HCT116 (cell line): ENCODE measurements at regions not wholly inside any gene's neighbourhood (a gene's known extent, or its start where the extent isn't known, plus 50 kb on each side); places are given as distances from the start of the nearest gene placed in this dataset.

Experiments
- ATAC-seq: fragments of 200-7000 bp; cut with Tn5 transposase; 2 replicates; pipeline ENCODE4 v1.9.1; 2020; ENCODE audit warnings: mild to moderate bottlenecking, moderate library complexity
- BruUV-seq: library from RNA; stranded (reverse); fragments of 400-500 nt; replicated peaks from 2 replicates; lab custom pipeline; 2021; lab: Mats Ljungman, UMichigan
- CTCF ChIA-PET: fragments of 300-600 bp; sonication (Branson Sonifier 250); formaldehyde crosslinking; loops from one replicate; lab custom pipeline; 2021; ENCODE audit warnings: antibody characterized with exemption; lab: Charles Lee
- POLR2A ChIA-PET: fragments of 300-600, 350-600 bp; sonication (Branson Sonifier 250); formaldehyde crosslinking; loops from one replicate; lab custom pipeline; 2021; ENCODE audit warnings: antibody characterized with exemption; lab: Charles Lee
- RAD21 ChIA-PET, 2 experiments: fragments of 300-600 bp; sonication (Branson Sonifier 250); formaldehyde crosslinking; loops; one replicate each; lab custom pipeline; 2023; ENCODE audit warnings: low total read pairs in 2 of 2; ENCODE audit not compliant: uncharacterized antibody in 2 of 2, unreplicated experiment in 2 of 2, low non-redundant PET in 1 of 2; lab: Charles Lee
- DNase-seq: peaks from one replicate; pipeline ENCODE4 v3.0.0-alpha.2; 2010; ENCODE audit warnings: low read depth, low spot score
- H2AFZ ChIP-seq: fragments of 200-600 bp; shearing (Covaris generic), sonication (generic); 2 replicates; pipeline ENCODE4 v1.6.1; 2017; ENCODE audit warnings: low read depth, mixed run types, mixed read lengths, antibody characterized with exemption, low read length; ENCODE audit not compliant: poor library complexity, severe bottlenecking
- H3K27ac ChIP-seq: 2 replicates; pipeline ENCODE4 v1.5.1; 2012; ENCODE audit warnings: low read depth, low read length
- H3K27me3 ChIP-seq: fragments of 200-600 bp; sonication (generic); 2 replicates; pipeline ENCODE4 v1.6.1; 2016; ENCODE audit warnings: mixed run types, low read length, mixed read lengths; ENCODE audit not compliant: insufficient read depth
- H3K36me3 ChIP-seq, 2 experiments: fragments of 200-500 bp in 1 of 2; fragments of 200-600 bp in 1 of 2; sonication (Bioruptor generic) in 1 of 2; sonication (generic) in 1 of 2; 2 replicates each; pipeline versions ENCODE4 v1.5.1 to v1.6.1; 2014 to 2016; ENCODE audit warnings: low read length in 2 of 2, inconsistent platforms in 1 of 2, mixed read lengths in 1 of 2, mixed run types in 1 of 2; ENCODE audit not compliant: insufficient read depth in 2 of 2, control insufficient read depth in 1 of 2
- H3K4me1 ChIP-seq, 2 experiments: fragments of 200-600 bp in 1 of 2; sonication (generic) in 1 of 2; 2 replicates each; pipeline versions ENCODE4 v1.5.1 to v1.6.1; 2012 to 2017; ENCODE audit warnings: low read length in 2 of 2, inconsistent platforms in 1 of 2, mild to moderate bottlenecking in 1 of 2, mixed read lengths in 1 of 2, mixed run types in 1 of 2, moderate library complexity in 1 of 2; ENCODE audit not compliant: insufficient read depth in 2 of 2, control insufficient read depth in 1 of 2
- H3K4me2 ChIP-seq: fragments of 200-600 bp; sonication (generic); 2 replicates; pipeline ENCODE4 v1.6.1; 2017; ENCODE audit warnings: mixed run types, low read length, mixed read lengths
- H3K4me3 ChIP-seq, 2 experiments: fragments of 200-600 bp in 1 of 2; sonication (generic) in 1 of 2; replicated peaks in 1 of 2; 2 replicates each; pipeline ENCODE4 v1.5.1; 2011 to 2016; ENCODE audit warnings: low read length in 2 of 2, control low read depth in 1 of 2, low read depth in 1 of 2, mild to moderate bottlenecking in 1 of 2, mixed read lengths in 1 of 2, mixed run types in 1 of 2
- H3K79me2 ChIP-seq: fragments of 200-600 bp; sonication (generic); 2 replicates; pipeline ENCODE4 v1.6.1; 2017; ENCODE audit warnings: mild to moderate bottlenecking, mixed run types, low read length, moderate library complexity, mixed read lengths; ENCODE audit not compliant: insufficient read depth
- H3K9ac ChIP-seq: fragments of 200-600 bp; sonication (generic); 2 replicates; pipeline ENCODE4 v1.6.1; 2016; ENCODE audit warnings: low read length, mixed read lengths
- H3K9me2 ChIP-seq: fragments of 200-600 bp; sonication (generic), shearing (Covaris generic); 2 replicates; pipeline ENCODE4 v1.6.1; 2017; ENCODE audit warnings: mixed run types, mild to moderate bottlenecking, moderate library complexity; ENCODE audit not compliant: insufficient read depth
- H3K9me3 ChIP-seq, 2 experiments: fragments of 200-500 bp in 1 of 2; fragments of 200-600 bp in 1 of 2; sonication (Bioruptor generic) in 1 of 2; sonication (generic) in 1 of 2; 2 replicates each; pipeline ENCODE4 v1.6.1; 2014 to 2017; ENCODE audit warnings: low read length in 2 of 2, mixed read lengths in 2 of 2, inconsistent platforms in 1 of 2, low read depth in 1 of 2, mild to moderate bottlenecking in 1 of 2, mixed run types in 1 of 2, moderate library complexity in 1 of 2; ENCODE audit not compliant: control insufficient read depth in 1 of 2, insufficient read depth in 1 of 2
- H4K20me1 ChIP-seq: fragments of 200-600 bp; sonication (generic), shearing (Covaris generic); 2 replicates; pipeline ENCODE4 v1.6.1; 2017; ENCODE audit warnings: mixed run types, mild to moderate bottlenecking, moderate library complexity; ENCODE audit not compliant: insufficient read depth
- EGR1 ChIP-seq: IDR thresholded peaks from 2 replicates; pipeline ENCODE4 v1.6.1; 2012; ENCODE audit warnings: low read depth
- RAD21 ChIP-seq: IDR thresholded peaks from 2 replicates; pipeline ENCODE4 v1.6.1; 2012; ENCODE audit warnings: low read depth, mild to moderate bottlenecking
- SIN3A ChIP-seq: IDR thresholded peaks from 2 replicates; pipeline ENCODE4 v1.6.1; 2012; ENCODE audit warnings: low read depth
- TCF7L2 ChIP-seq: IDR thresholded peaks from 2 replicates; pipeline ENCODE4 v1.7.0; 2011; ENCODE audit warnings: borderline replicate concordance, inconsistent platforms; ENCODE audit not compliant: insufficient read depth, insufficient read length; ENCODE audit errors: extremely low read depth
- YY1 ChIP-seq: IDR thresholded peaks from 2 replicates; pipeline ENCODE4 v1.6.1; 2011; ENCODE audit warnings: low read length, low read depth, moderate library complexity, mild to moderate bottlenecking; ENCODE audit not compliant: insufficient replicate concordance; ENCODE audit errors: extremely low read depth
- ZNF274 ChIP-seq: fragments of 200-500 bp; sonication (Bioruptor generic); IDR thresholded peaks from 2 replicates; pipeline ENCODE4 v1.6.1; 2014; ENCODE audit warnings: mild to moderate bottlenecking, low read depth, low read length, inconsistent platforms
- intact Hi-C: fragments of 100-400 bp; cut with micrococcal nuclease; formaldehyde crosslinking; loops from 2 replicates; pipeline ENCODE4 v1.10.0; 2022
- TF ChIP-seq, protein P1 (sequence below): IDR thresholded peaks from 2 replicates; pipeline ENCODE4 v1.6.1; 2011; ENCODE audit warnings: mild to moderate bottlenecking, low read length, moderate library complexity; ENCODE audit not compliant: insufficient replicate concordance; ENCODE audit errors: extremely low read depth
- TF ChIP-seq, protein P2 (sequence below): IDR thresholded peaks from 2 replicates; pipeline ENCODE4 v1.6.1; 2012; ENCODE audit warnings: low read depth

DNA sequence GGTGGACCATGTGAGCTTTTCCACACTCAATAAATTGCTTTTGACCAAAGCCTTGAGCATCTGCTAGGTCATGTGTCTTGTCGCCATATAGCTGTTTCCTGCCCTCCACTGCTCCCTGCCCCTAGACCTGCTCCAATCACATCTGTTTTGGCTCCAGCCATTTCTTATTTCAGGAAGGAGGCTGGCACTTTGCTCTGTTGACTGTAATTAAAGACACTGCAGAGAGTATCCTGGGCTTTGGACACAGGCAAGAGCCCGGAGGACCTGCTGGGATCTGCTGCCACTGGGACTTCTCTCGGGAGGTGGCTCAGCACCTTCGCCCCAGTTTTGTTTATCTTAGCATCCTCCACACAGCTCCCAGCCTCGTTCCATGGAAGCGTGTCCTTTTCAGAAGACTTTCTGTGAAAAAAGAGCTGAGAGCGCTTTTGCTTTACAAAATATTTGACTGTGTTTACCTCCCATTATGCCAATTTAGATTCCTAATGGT lies 153.2 kb downstream of the MED10 start:
- no peaks in the 10 kb centered on the region for H3K9me2 ChIP-seq
- ChIA-PET RAD21 (no interaction called here), POLR2A (no interaction called here), CTCF (no interaction called here)
- H3K27ac ChIP-seq, result no peak overlapping the region
- H3K4me1 ChIP-seq, result no peaks in the 10 kb centered on the region
- DNase-seq (no peak), ATAC-seq (no peak)
- H3K9ac ChIP-seq, result no peak overlapping the region
- no peak overlapping the region for H2AFZ ChIP-seq
- BruUV-seq, result no TSS peak
- H4K20me1 ChIP-seq, result no peaks in the 10 kb centered on the region
- H3K36me3 ChIP-seq, result no peaks in the 10 kb centered on the region
- no peaks in the 10 kb centered on the region for H3K9me3 ChIP-seq
- H3K79me2 ChIP-seq, result no peaks in the 10 kb centered on the region
- no peak overlapping the region for H3K4me3 ChIP-seq
- no peak overlapping the region for H3K4me2 ChIP-seq
- H3K27me3 ChIP-seq, result 0 out of 2 replicates have a peak, but pooled peaks cover 7% of the 10 kb centered on the region
- TF ChIP-seq, protein P1, sequence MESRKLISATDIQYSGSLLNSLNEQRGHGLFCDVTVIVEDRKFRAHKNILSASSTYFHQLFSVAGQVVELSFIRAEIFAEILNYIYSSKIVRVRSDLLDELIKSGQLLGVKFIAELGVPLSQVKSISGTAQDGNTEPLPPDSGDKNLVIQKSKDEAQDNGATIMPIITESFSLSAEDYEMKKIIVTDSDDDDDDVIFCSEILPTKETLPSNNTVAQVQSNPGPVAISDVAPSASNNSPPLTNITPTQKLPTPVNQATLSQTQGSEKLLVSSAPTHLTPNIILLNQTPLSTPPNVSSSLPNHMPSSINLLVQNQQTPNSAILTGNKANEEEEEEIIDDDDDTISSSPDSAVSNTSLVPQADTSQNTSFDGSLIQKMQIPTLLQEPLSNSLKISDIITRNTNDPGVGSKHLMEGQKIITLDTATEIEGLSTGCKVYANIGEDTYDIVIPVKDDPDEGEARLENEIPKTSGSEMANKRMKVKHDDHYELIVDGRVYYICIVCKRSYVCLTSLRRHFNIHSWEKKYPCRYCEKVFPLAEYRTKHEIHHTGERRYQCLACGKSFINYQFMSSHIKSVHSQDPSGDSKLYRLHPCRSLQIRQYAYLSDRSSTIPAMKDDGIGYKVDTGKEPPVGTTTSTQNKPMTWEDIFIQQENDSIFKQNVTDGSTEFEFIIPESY, result no peak
- TF ChIP-seq EGR1, result no peak
- TF ChIP-seq YY1, result no peak
- TF ChIP-seq ZNF274, result no peak
- TF ChIP-seq SIN3A, result no peak
- intact Hi-C loops, result no loop called here

DNA sequence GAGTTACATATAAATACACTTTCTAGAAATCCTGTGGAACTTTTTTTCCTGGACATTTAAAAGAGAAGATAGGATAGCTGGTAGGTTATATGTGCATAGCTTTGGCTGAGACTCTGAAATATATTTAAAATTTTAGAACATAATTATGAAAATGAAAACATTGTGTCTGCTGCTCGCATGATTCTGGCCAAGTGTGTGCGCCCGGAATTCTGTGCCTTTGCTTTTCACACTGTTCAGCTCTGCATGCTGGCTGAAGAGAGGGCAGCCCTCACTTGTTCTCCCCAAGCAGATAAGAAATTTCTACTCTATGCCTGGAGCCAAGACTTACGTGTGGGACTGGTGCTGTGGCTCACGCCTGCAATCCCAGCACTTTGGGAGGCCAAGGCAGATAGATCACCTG lies 153.9 kb downstream of the MED10 start:
- no peak for ATAC-seq
- Histone ChIP-seq H3K9ac (no peak overlapping the region), H3K9me2 (no peaks in the 10 kb centered on the region), H3K4me3 (no peak overlapping the region), H3K4me2 (no peak overlapping the region), H3K9me3 (no peaks in the 10 kb centered on the region), H3K27me3 (0 out of 2 replicates have a peak, but pooled peaks cover 4% of the 10 kb centered on the region), H3K4me1 (no peaks in the 10 kb centered on the region), H3K36me3 (no peaks in the 10 kb centered on the region), H3K79me2 (no peaks in the 10 kb centered on the region), H3K27ac (no peak overlapping the region), H2AFZ (no peak overlapping the region), H4K20me1 (no peaks in the 10 kb centered on the region)
- no TSS peak for BruUV-seq
- CTCF ChIA-PET, result no interaction called here
- TF ChIP-seq, protein P2, sequence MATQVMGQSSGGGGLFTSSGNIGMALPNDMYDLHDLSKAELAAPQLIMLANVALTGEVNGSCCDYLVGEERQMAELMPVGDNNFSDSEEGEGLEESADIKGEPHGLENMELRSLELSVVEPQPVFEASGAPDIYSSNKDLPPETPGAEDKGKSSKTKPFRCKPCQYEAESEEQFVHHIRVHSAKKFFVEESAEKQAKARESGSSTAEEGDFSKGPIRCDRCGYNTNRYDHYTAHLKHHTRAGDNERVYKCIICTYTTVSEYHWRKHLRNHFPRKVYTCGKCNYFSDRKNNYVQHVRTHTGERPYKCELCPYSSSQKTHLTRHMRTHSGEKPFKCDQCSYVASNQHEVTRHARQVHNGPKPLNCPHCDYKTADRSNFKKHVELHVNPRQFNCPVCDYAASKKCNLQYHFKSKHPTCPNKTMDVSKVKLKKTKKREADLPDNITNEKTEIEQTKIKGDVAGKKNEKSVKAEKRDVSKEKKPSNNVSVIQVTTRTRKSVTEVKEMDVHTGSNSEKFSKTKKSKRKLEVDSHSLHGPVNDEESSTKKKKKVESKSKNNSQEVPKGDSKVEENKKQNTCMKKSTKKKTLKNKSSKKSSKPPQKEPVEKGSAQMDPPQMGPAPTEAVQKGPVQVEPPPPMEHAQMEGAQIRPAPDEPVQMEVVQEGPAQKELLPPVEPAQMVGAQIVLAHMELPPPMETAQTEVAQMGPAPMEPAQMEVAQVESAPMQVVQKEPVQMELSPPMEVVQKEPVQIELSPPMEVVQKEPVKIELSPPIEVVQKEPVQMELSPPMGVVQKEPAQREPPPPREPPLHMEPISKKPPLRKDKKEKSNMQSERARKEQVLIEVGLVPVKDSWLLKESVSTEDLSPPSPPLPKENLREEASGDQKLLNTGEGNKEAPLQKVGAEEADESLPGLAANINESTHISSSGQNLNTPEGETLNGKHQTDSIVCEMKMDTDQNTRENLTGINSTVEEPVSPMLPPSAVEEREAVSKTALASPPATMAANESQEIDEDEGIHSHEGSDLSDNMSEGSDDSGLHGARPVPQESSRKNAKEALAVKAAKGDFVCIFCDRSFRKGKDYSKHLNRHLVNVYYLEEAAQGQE, result no peak
- TF ChIP-seq ZNF274 (no peak), RAD21 (no peak), EGR1 (no peak), TCF7L2 (no peak)
- POLR2A ChIA-PET, result no interaction called here
- intact Hi-C loops, result no loop called here
- RAD21 ChIA-PET, result no interaction called here
- DNase-seq, result no peak
